H1 (cell line): ENCODE measurements at regions not wholly inside any gene's neighbourhood (a gene's known extent, or its start where the extent isn't known, plus 50 kb on each side); places are given as distances from the start of the nearest gene placed in this dataset.

Experiments
- ATF3 ChIP-seq: IDR thresholded peaks from 2 replicates; pipeline ENCODE4 v1.6.1; 2011; ENCODE audit warnings: low read depth, mild to moderate bottlenecking, low read length; ENCODE audit not compliant: insufficient read depth
- EZH2 ChIP-seq: fragments of 200-600 bp; sonication (generic); IDR thresholded peaks from 2 replicates; pipeline ENCODE4 v1.7.1; 2012; ENCODE audit warnings: low read depth, mild to moderate bottlenecking, moderate library complexity, low read length, inconsistent platforms; ENCODE audit not compliant: severe bottlenecking
- GABPA ChIP-seq: IDR thresholded peaks from 2 replicates; pipeline ENCODE4 v1.6.1; 2011; ENCODE audit warnings: mild to moderate bottlenecking, low read length, moderate library complexity, borderline replicate concordance; ENCODE audit not compliant: insufficient read depth
- TF ChIP-seq, protein P1 (sequence below), 3 experiments: IDR thresholded peaks; 1 replicate in 2 of 3; 2 replicates in 1 of 3; pipeline versions ENCODE4 v1.5.1 to v1.6.1; 2011; ENCODE audit warnings: low read length in 3 of 3, mild to moderate bottlenecking in 3 of 3, inconsistent platforms in 2 of 3, low read depth in 1 of 3, moderate library complexity in 1 of 3; ENCODE audit not compliant: insufficient read depth in 1 of 3; ENCODE audit errors: control extremely low read depth in 1 of 3

- TF ChIP-seq ATF3 (no peak), EZH2 (no peak), GABPA (no peak)
- TF ChIP-seq, protein P1, sequence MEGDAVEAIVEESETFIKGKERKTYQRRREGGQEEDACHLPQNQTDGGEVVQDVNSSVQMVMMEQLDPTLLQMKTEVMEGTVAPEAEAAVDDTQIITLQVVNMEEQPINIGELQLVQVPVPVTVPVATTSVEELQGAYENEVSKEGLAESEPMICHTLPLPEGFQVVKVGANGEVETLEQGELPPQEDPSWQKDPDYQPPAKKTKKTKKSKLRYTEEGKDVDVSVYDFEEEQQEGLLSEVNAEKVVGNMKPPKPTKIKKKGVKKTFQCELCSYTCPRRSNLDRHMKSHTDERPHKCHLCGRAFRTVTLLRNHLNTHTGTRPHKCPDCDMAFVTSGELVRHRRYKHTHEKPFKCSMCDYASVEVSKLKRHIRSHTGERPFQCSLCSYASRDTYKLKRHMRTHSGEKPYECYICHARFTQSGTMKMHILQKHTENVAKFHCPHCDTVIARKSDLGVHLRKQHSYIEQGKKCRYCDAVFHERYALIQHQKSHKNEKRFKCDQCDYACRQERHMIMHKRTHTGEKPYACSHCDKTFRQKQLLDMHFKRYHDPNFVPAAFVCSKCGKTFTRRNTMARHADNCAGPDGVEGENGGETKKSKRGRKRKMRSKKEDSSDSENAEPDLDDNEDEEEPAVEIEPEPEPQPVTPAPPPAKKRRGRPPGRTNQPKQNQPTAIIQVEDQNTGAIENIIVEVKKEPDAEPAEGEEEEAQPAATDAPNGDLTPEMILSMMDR (IDR thresholded peaks at IDR 0.05; ENCODE audit: control extremely low read depth in 1 of 3, insufficient read depth in 1 of 3, low read depth in 1 of 3, low read length in 3 of 3) = no peak
Measured at GRCh38 chr2:12288048-12288447, 428.7 kb upstream of the TRIB2 start.
